ENCODE measurements at regions not wholly inside any gene's neighbourhood (a gene's known extent, or its start where the extent isn't known, plus 50 kb on each side); places are given as distances from the start of the nearest gene placed in this dataset.
A peak's percentile ranks its signal among the peaks of the same experiment; 100 is the strongest.

DNA sequence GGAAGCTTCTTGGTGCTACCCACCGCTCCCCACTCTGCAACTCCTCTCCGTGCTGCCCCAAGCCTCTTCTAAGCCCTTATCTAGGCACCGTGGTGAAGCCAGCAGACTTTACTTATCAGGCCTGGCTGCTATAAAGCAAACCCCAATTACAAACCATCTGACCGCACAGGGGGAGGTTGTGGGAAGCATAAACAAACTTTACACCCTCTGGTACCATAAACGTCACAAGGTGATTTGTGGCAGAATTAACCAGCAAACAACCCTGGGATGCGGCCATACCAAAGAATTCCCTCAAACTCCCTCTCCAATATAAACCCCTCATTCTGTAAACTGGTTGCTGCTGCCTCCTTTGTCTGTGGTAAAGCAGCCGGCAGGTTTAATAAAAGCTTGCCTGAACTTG is 55.2 kb downstream of the MAGEC2 start:
- no peak for DNase-seq (ENCODE audit: low read depth)

DNA sequence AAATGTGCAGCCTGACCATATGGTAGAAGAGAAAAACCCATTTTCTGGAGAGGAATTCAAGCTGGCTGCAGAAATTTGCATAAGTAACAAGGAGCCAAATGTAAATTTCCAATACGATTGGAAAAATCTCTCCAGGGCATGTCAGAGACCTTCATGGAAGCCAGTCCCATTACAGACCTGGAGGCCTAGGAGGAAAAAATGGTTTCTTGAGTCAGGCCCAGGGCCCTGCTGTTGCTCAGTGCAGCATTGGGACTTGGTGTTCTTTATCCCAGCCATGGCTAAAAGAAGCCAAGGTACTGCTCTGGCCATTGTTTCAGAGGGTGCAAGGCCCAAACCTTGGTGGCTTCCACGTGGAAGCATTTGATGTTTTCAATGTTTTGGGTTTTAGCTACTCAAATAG is 70.6 kb downstream of the MAGEC2 start:
- no peak for DNase-seq (ENCODE audit: low read depth)

DNA sequence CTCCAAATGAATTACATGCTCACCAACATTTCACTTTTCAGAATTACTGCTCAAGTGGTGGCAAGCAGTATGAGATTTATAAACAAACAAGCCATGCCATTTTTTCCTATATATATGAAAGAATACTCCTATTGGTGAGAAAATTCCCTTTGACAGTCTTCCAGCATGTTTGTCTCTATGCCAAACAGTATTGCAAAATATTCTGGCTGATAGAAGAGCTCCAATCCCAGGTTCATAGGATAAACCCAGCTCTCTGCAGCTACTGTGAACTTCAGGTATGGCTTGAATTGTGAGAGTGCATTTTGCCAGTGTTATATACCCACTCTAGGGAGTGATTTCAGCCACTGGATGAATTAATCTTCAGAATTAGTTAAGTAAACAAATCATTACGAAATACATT is 108.8 kb downstream of the MAGEC2 start:
- DNase-seq (ENCODE audit: low read depth): no peak

DNA sequence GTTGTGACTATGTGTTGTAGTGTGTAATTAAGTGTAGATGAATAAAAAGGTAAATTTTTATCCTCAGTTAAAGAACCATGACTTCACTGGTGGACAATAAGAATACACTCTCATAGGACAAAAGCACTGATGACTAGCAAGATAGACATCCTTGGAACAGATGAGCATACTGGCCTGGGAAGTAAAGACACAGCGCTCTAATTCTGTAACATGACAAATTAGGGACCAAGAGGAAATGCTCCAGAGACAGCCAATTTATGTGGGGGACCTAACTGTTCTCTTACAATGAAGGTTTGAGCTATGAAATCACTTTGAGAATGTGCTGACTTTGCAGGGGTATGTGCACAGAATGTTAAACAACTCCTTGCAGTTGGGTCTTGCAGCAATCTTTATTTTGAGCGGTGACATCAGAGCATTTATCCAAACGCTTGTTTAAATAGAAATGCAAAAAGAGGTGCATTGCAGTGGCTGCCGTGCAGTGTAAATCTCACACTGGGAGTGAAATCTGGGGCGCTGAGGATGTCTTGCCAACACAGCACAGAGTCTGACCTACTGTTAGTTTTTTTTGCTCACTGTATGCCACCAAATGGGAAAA is 109.3 kb downstream of the MAGEC2 start:
- DNase-seq (ENCODE audit: low read depth): no peak

DNA sequence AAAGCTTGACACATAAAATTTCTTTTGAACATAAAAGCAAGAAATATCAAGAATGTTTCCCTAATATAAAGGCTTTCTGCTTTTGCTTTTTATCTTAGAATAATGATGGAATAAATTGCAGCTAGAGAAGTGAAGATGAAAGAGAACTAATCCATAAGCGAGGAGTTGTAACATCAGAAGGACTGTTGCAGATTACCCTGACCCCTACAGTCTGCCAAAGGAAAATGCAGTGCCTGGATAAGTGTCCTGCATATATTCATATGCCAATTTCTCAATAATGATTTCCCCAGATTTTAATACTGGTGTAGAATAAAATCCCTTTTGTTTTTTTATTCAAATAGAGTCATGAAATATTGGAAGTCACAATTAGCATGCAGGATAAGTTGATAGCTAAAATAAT is 115.9 kb downstream of the MAGEC2 start:
- DNase-seq (ENCODE audit: low read depth): no peak

DNA sequence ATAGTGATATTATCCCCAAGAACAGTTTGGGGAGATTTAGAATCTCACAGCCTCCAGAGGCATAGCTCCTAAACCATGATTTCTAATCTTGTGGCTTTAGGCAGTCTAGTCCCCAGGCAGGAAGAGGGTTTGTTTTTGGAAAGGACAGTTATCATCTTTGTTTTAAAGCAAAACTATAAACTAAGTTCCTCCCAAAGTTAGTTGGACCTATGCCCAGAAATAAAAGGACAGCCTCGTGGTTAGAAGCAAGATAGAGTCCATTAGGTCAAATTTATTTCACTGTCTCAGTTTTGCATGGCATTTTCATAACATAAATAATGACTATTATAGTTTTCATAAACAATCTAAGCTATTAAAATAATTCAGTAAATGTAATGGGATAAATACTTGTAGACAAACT is 120.5 kb downstream of the MAGEC2 start:
- no peak for DNase-seq (ENCODE audit: low read depth)

DNA sequence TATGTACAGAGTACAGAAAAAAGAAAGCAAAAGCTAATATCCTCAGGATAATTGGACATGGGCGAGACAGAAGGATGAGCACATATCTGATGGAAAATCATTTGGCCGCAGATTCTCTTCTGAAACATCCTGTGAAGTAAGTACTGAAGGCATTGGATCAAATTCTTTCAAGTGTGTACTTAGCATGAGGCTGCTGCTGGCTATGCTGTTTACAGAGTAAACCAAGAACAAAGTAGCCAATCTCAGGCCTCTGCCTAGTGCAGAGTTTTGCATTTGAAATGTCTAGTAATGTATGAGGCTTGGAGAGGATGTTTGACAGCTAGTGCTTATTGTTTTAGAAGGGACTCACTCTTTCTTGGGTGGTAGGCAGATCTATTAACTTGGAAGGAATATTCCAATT is 128.5 kb downstream of the MAGEC2 start:
- DNase-seq (ENCODE audit: low read depth): no peak

DNA sequence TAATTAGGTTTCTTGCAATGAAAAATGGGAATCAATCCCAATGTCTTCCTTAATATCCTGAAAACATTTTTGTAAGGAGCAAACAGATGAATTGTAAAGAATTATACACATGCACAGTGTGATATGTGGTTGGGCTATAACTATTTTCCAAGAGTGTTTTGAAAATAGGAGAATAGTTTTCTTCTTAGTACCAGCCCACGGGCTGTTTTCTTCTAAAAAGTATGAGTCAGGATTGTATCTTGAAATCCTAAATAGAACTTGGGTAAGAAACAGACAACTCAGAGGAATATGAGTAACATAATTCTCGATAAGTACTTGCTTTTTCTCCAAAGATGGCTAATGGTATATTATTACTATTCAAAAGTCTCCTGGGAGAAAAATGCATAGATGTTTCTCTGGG is 136.7 kb downstream of the MAGEC2 start:
- no peak for DNase-seq (ENCODE audit: low read depth)

DNA sequence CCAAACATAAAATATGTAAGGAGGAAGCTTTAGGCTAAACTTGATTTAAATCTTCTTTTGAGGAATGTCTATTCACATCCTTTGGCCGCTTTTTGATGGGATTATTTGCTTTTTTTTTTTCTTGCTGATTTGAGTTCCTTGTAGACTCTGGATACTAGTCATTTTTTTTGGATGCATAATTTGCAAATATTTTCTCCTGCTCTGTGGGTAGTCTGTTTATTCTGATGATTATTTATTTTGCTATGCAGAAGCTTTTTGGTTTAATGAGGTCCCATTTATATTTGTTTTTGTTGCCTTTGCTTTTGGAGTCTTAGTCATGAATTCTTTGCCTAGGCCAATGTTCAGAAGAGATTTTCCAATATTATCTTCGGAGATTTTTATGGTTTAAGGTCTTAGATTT is 144.9 kb downstream of the MAGEC2 start:
- no peak for DNase-seq (ENCODE audit: low read depth)

DNA sequence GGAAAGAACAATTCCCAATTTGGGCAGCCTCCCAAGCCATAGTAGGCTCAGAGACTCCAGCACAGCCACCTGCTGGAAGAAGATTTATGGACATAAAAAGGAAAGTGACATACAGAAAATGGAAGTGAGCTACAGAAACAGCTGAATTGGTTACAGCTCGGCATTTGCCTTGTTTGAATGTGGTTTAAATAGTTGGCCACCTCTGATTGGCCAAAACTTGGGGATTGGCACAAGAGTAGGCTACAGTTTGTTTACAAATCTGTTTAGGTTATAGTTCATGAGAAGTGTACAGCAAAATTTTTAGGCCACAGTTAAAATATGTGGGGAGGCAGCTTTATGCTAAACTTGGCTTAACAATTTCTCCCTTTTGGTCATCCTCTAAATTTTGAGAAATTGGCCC is 150.4 kb downstream of the MAGEC1 start:
- DNase-seq (ENCODE audit: low read depth): no peak

DNA sequence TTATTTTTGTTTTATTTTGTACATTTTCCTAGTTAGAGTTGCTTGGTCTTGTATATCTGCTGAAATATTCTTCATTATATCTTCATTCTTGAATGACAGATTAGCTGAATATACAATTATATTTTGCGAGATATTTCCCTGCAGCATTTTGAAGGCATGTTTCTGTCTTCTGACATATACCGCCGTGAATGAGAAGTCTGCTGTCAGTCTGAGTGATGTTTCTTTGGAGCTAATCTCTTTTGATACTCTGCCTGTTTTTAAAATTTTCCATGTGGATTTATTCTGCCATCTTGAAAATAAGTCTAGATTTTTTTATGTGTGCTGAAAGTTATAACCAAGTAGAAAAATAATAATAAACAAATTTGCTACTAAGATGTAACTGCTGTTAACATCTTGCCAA is 148.5 kb downstream of the MAGEC1 start:
- no peak for DNase-seq (ENCODE audit: low read depth)

DNA sequence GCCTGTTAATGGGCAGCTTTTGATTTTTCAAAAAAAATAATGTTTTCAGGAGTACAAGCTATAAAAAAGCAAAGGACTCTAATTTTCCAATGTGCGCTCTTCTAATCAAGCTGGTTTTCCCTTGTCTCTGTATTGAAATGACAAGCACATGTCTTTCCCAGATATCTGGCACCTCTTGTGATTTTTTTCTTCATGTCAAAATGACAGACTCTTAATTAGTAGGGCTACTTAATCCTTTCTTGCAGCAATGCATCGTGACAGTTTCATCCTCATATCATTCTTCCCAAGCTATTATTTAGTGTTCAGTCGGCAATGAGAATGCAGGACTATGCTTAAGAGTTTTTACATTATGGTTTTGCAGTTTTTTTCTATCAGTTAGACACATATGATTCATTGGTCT is 139.5 kb downstream of the MAGEC1 start:
- no peak for DNase-seq (ENCODE audit: low read depth)

DNA sequence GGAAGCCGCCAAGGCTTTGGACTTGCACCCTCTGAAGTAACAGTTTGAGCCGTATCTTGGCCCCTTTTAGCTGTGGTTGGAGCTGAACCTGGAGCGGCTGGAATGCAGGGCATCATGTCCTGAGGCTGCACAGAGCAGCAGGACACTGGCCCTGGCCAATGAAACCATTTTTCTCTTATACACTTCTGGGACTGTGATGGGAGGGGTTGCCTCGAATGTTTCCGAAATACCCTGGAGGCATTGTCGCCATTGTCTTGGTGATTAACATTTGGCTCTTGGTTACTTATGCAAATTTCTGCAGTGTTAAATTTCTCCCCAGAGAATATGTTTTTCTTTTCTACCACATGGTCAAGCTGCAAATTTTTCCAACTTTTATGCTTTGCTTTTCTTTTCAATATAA is 137.2 kb downstream of the MAGEC1 start:
- no peak for DNase-seq (ENCODE audit: low read depth)

DNA sequence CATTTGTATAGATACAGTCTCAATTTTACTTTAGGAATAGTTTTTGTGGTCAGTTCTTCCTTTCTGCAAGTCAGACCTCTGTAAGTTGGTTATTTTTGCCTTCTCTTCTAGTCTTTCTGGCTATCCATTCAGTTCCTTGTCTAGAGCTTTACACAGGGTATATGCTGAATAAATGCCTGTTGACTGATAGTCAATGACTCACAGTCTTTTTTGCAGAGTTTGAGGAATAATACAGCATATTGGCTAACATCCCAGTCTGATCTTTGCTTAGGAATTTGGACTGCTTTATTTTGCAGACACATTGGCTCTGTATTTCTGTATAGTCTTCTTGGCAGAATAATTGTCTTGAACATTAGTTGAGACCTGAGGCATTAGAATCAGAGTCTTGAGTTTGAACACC is 132.4 kb downstream of the MAGEC1 start:
- peak; percentile 11 for DNase-seq (ENCODE audit: low read depth)

DNA sequence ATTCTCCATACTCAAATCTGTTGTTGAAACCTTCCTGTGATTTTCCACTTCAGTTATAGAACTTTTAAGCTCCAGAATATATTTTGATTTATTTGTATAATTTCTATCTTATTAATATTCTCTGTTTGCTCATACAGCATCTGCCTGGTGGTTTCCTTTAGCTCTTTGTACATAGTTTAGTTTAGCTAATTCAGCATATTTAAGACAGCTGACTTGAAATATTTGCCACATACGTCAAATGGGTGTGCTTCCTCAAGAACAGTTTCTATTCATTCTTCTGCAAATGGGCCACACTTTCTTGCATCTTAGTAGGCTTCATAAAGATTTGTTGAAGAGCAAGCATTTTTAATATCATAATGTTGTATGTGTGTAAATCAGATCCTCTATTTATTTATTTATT is 101.8 kb downstream of the MAGEC1 start:
- no peak for DNase-seq (ENCODE audit: low read depth)

DNA sequence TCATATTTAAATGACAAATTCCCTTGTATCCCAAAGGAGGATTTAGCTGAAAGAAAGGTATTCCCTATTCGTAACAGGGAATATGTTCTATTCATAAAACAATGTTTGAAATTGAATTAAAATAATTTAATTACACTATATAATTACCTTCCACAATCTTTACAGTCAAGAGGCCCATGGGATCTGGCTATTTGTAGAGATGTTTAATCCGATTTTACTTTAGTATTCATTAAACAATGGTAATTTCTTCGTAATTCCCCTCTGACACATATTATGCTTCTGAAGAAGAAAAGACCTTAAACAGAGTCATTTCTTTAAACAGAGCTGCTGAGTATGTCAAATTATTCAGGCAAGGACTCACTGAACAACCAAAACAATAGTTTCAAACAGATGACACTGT is 98.8 kb downstream of the MAGEC1 start:
- DNase-seq (ENCODE audit: low read depth): no peak

DNA sequence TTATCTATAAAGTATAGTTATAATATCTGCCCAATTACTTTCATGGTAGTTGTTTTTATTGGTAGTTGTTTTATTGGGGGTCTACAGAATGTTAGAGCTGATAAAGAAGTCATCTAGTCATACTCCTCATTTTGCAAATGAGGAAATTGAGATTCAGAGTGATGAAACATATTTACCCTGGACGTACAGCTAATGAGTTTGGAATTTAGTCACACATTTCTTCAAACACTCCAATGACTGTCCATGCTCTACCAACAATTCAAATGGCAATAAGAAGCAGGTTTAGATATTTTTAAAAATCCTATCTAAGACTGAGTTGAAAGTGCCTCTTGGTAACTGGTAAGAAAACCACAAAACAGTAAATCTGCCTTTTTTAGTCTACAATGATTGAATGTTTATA is 98.2 kb downstream of the MAGEC1 start:
- DNase-seq (ENCODE audit: low read depth): no peak

DNA sequence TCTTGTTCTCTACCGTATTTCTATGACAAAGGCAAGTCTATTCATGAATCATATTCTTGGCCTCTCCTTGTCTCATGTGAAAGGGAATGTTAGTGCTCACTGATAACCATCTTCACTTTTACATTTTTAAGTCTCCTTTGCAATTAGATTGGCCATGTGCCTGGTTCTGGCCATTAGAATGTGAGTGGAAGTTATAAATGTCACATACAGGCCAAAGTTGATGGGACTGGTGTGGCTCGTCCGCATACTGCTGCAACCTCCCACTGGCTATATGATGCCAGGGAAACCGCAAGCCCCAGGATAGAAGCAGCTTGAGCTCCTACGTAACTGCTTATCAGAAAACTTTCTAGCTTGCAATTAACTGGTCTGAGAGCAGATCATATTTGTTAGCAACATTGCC is 86.1 kb downstream of the MAGEC1 start:
- DNase-seq (ENCODE audit: low read depth): no peak

DNA sequence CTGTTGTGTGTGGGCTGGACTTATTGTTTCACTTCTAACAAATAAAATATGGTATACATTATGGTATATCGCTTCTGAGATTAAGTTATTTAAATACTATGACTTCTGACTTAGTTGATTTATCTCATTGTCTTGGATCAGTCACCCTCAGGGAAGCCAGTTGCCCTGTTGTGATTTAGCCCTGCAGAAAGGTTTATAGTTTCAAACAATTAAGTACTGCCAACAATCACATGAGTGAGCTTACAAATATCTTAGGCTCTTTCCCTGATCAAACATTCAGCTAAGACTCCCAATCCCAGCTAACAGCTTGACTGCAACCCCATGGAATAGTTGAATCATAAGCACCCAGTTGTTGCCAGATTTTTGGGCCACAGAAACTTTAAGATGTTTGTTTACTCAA is 85.4 kb downstream of the MAGEC1 start:
- no peak for DNase-seq (ENCODE audit: low read depth)

DNA sequence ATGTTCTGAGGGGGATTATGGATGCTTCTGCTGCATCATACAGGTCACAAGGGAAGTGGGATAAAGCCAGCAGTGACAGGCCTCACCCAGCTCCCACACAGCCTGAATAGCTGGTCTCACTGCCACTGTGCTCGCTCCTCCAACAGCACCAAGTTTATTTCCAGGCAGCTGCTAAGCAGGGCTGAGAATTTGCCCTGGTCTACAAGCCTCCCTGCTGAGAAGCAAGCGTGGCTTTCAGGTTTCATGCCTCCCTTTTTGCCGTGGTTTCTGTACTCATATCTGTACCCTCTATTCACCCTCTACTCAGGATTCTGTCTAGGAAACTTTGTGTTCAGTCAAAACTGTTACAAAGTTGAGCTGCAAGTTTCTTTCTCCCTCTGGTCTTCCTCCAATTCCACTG is 78.6 kb downstream of the MAGEC1 start:
- DNase-seq (ENCODE audit: low read depth): no peak

DNA sequence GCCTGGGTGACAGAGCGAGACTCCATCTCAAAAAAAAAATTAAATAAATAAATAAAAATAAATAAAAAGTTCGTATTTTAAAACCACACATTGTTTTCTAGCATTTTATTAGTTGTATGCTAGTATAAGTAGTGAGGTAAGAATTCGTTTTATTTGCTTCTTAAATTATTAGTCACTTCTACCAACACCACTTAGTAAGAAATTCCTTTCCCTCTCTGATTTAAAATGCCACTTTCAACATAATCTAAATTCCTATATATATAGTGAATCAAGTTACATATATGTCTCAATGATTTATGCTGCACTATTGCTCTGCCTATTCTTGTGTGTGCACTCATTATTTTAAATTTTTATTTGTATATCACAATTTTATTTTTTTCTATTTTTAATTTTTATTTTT is 72.1 kb downstream of the MAGEC1 start:
- no peak for DNase-seq (ENCODE audit: low read depth)

DNA sequence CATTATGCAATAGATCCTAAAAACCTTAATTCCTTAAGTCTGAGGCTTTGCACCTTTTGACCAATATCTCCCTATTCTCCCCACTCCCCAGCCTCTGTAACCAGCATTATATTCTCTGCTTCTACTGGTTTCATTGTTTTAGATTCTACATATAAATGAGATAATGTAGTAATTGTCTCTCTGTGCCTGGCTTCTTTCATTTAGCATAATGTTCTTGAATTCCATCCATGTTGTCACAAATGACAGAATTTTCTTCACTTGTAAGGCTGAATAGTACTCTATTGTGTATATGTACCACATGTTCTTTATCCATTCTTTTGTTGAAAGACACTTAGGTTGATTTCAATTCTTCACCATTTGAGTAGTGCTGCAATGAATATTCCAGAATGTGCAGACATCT is 66.0 kb downstream of the MAGEC1 start:
- DNase-seq (ENCODE audit: low read depth): no peak

DNA sequence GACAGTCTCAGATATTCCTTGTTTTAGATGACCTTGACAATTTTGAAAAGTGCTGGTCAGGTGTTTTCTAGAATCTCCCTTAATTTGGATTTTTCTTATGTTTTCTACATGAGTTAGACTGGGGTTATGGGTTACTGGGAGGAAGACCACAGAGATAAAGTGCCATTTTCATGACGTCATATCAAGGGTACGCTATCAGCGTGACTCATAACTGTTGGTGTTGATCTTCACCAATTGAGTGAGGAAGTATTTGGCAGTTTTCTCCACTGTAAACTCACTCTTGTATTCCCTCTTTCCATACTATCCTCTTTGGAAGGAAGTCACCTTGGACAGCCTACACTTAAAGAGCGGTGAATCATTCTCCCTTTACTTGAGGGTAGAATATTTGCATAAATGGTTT is 56.9 kb downstream of the MAGEC1 start:
- no peak for DNase-seq (ENCODE audit: low read depth)
